ENCODE measurements at regions not wholly inside any gene's neighbourhood (a gene's known extent, or its start where the extent isn't known, plus 50 kb on each side); places are given as distances from the start of the nearest gene placed in this dataset.
A peak's percentile ranks its signal among the peaks of the same experiment; 100 is the strongest.

- H3K79me2 ChIP-seq (ENCODE audit: insufficient read depth, low read length), result no peaks in the 10 kb centered on the region
- RAD21 ChIA-PET (ENCODE audit: low non-redundant PET in 1 of 2, low total read pairs in 2 of 2, uncharacterized antibody in 2 of 2, unreplicated experiment in 2 of 2), result no interaction called here
- H3K27me3 ChIP-seq (ENCODE audit: insufficient read depth, low read length), result peaks cover 76% of the 10 kb centered on the region
- no peak overlapping the region for H3K27ac ChIP-seq (ENCODE audit: low read depth, low read length)
- H3K36me3 ChIP-seq (ENCODE audit: control insufficient read depth in 1 of 2, insufficient read depth in 2 of 2, low read length in 2 of 2), result no peaks in the 10 kb centered on the region
- H3K9me3 ChIP-seq (ENCODE audit: control insufficient read depth in 1 of 2, insufficient read depth in 1 of 2, low read depth in 1 of 2, low read length in 2 of 2), result no peaks in the 10 kb centered on the region
- no TSS peak for BruUV-seq (replicated peaks)
- no peak overlapping the region for H2AFZ ChIP-seq (ENCODE audit: low read depth, low read length, poor library complexity, severe bottlenecking)
- DNase-seq (ENCODE audit: low read depth, low spot score), result no peak
- no peak overlapping the region for H3K4me2 ChIP-seq (ENCODE audit: low read length)
- no peak overlapping the region for H3K4me3 ChIP-seq (replicated peaks in 1 of 2; ENCODE audit: low read depth in 1 of 2, low read length in 2 of 2)
- intact Hi-C loops (cut with micrococcal nuclease), result no loop called here
- no peak for TF ChIP-seq FOSL1 (IDR thresholded peaks at IDR 0.05; ENCODE audit: low read depth)
- H3K4me1 ChIP-seq (ENCODE audit: control insufficient read depth in 1 of 2, insufficient read depth in 2 of 2, low read length in 2 of 2), result no peaks in the 10 kb centered on the region
- CTCF ChIA-PET, result no interaction called here
- no peak overlapping the region for H3K9ac ChIP-seq (ENCODE audit: low read length)
- H4K20me1 ChIP-seq (ENCODE audit: insufficient read depth), result no peaks in the 10 kb centered on the region
- ATAC-seq, result 0 out of 2 replicates have a peak, but pooled peaks have one; percentile 30
- POLR2A ChIA-PET, result no interaction called here
- no peaks in the 10 kb centered on the region for H3K9me2 ChIP-seq (ENCODE audit: insufficient read depth)
These were observed 186.0 kb upstream of the MKI67 start for GRCh38 chr10:128312250-128312649.

DNA sequence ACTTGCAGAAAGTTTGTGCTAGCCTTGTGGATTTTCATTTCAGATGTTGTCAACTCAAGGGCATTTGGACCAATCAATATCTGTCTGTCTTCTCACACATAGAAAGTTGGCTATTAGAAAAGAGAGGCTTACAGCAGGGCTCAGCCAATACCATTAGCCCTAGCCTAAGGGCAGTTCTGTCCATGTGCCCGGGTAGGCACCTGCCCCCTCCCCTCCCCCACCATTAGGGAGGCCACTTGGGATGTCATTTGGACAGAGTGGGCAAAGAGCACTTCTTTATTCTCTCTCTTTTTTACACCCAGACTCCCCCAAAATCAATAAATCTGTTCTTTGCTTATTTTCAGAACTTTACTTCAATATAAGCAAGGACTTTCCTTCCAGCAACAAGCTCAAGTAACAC lies 188.5 kb upstream of the MKI67 start:
- ChIA-PET CTCF (interaction anchor here (1.4 kb wide), 1 partner anchor 47 kb away, joined by 3 read pairs; no protein-coding TSS in a partner anchor), POLR2A (no interaction called here), RAD21 (ENCODE audit: low non-redundant PET in 1 of 2, low total read pairs in 2 of 2, uncharacterized antibody in 2 of 2, unreplicated experiment in 2 of 2) (no interaction called here)
- no peaks in the 10 kb centered on the region for H3K9me3 ChIP-seq (ENCODE audit: control insufficient read depth in 1 of 2, insufficient read depth in 1 of 2, low read depth in 1 of 2, low read length in 2 of 2)
- H3K4me2 ChIP-seq (ENCODE audit: low read length), result no peak overlapping the region
- no peak overlapping the region for H3K9ac ChIP-seq (ENCODE audit: low read length)
- ATAC-seq (no peak), DNase-seq (ENCODE audit: low read depth, low spot score) (no peak)
- TF ChIP-seq, protein P1, sequence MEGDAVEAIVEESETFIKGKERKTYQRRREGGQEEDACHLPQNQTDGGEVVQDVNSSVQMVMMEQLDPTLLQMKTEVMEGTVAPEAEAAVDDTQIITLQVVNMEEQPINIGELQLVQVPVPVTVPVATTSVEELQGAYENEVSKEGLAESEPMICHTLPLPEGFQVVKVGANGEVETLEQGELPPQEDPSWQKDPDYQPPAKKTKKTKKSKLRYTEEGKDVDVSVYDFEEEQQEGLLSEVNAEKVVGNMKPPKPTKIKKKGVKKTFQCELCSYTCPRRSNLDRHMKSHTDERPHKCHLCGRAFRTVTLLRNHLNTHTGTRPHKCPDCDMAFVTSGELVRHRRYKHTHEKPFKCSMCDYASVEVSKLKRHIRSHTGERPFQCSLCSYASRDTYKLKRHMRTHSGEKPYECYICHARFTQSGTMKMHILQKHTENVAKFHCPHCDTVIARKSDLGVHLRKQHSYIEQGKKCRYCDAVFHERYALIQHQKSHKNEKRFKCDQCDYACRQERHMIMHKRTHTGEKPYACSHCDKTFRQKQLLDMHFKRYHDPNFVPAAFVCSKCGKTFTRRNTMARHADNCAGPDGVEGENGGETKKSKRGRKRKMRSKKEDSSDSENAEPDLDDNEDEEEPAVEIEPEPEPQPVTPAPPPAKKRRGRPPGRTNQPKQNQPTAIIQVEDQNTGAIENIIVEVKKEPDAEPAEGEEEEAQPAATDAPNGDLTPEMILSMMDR (IDR thresholded peaks at IDR 0.05 in 2 of 3, conservative IDR thresholded peaks at IDR 0.05 in 1 of 3; ENCODE audit: borderline replicate concordance in 1 of 3, insufficient read depth in 1 of 3, low read depth in 2 of 3, low read length in 2 of 3), result no peak
- TF ChIP-seq CBX3 (IDR thresholded peaks at IDR 0.05; ENCODE audit: low read depth) (no peak), MAX (IDR thresholded peaks at IDR 0.05) (no peak), CEBPB (IDR thresholded peaks at IDR 0.05; ENCODE audit: low read depth) (no peak)
- TF ChIP-seq, protein P2, sequence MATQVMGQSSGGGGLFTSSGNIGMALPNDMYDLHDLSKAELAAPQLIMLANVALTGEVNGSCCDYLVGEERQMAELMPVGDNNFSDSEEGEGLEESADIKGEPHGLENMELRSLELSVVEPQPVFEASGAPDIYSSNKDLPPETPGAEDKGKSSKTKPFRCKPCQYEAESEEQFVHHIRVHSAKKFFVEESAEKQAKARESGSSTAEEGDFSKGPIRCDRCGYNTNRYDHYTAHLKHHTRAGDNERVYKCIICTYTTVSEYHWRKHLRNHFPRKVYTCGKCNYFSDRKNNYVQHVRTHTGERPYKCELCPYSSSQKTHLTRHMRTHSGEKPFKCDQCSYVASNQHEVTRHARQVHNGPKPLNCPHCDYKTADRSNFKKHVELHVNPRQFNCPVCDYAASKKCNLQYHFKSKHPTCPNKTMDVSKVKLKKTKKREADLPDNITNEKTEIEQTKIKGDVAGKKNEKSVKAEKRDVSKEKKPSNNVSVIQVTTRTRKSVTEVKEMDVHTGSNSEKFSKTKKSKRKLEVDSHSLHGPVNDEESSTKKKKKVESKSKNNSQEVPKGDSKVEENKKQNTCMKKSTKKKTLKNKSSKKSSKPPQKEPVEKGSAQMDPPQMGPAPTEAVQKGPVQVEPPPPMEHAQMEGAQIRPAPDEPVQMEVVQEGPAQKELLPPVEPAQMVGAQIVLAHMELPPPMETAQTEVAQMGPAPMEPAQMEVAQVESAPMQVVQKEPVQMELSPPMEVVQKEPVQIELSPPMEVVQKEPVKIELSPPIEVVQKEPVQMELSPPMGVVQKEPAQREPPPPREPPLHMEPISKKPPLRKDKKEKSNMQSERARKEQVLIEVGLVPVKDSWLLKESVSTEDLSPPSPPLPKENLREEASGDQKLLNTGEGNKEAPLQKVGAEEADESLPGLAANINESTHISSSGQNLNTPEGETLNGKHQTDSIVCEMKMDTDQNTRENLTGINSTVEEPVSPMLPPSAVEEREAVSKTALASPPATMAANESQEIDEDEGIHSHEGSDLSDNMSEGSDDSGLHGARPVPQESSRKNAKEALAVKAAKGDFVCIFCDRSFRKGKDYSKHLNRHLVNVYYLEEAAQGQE (IDR thresholded peaks at IDR 0.05; ENCODE audit: low read depth), result no peak
- H3K27ac ChIP-seq (ENCODE audit: low read depth, low read length), result no peak overlapping the region
- peaks cover 73% of the 10 kb centered on the region for H3K27me3 ChIP-seq (ENCODE audit: insufficient read depth, low read length)
- no peaks in the 10 kb centered on the region for H3K4me1 ChIP-seq (ENCODE audit: control insufficient read depth in 1 of 2, insufficient read depth in 2 of 2, low read length in 2 of 2)
- intact Hi-C loops (cut with micrococcal nuclease), result no loop called here
- no peak overlapping the region for H3K4me3 ChIP-seq (replicated peaks in 1 of 2; ENCODE audit: low read depth in 1 of 2, low read length in 2 of 2)
- H3K79me2 ChIP-seq (ENCODE audit: insufficient read depth, low read length), result no peaks in the 10 kb centered on the region
- no TSS peak for BruUV-seq (replicated peaks)
- H3K9me2 ChIP-seq (ENCODE audit: insufficient read depth), result no peaks in the 10 kb centered on the region
- H4K20me1 ChIP-seq (ENCODE audit: insufficient read depth), result no peaks in the 10 kb centered on the region
- no peak overlapping the region for H2AFZ ChIP-seq (ENCODE audit: low read depth, low read length, poor library complexity, severe bottlenecking)
- no peaks in the 10 kb centered on the region for H3K36me3 ChIP-seq (ENCODE audit: control insufficient read depth in 1 of 2, insufficient read depth in 2 of 2, low read length in 2 of 2)
